GM12878 (cell line): ENCODE measurements at regions not wholly inside any gene's neighbourhood (a gene's known extent, or its start where the extent isn't known, plus 50 kb on each side); places are given as distances from the start of the nearest gene placed in this dataset.

Source experiments
- ATAC-seq: fragments of 200-7000 bp; cut with Tn5 transposase; 3 replicates; pipeline ENCODE4 v1.9.1; 2020; ENCODE audit warnings: mild to moderate bottlenecking, moderate library complexity
- BruUV-seq: library from RNA; stranded (reverse); fragments of 400-500 nt; replicated peaks from 2 replicates; lab custom pipeline; 2021; lab: Mats Ljungman, UMichigan
- CTCF ChIA-PET: fragments of 300-600 bp; sonication (Branson Sonifier 250); formaldehyde crosslinking; extraction: SDS; loops from one replicate; lab custom pipeline; 2021; ENCODE audit warnings: inconsistent platforms; lab: Yijun Ruan, JAX
- POLR2A ChIA-PET: fragments of 350-600 bp; formaldehyde crosslinking; extraction: SDS; loops from one replicate; lab custom pipeline; 2021; ENCODE audit warnings: inconsistent platforms; lab: Charles Lee
- RAD21 ChIA-PET: fragments of 300-600 bp; sonication (Branson Sonifier 250); formaldehyde crosslinking; loops from one replicate; lab custom pipeline; 2023; ENCODE audit warnings: antibody characterized with exemption; ENCODE audit not compliant: unreplicated experiment; lab: Charles Lee
- SMC1A ChIA-PET: fragments of 300-600 bp; sonication (Branson Sonifier 250); formaldehyde crosslinking; loops from one replicate; lab custom pipeline; 2023; ENCODE audit not compliant: unreplicated experiment, uncharacterized antibody; lab: Charles Lee
- DNase-seq: peaks from one replicate; pipeline ENCODE4 v3.0.0-alpha.2; 2011; ENCODE audit warnings: low read depth, low spot score
- FAIRE-seq: peaks from 3 replicates; lab custom pipeline; 2011; peaks lifted over from hg19 to GRCh38; lab: Jason Lieb, UNC
- H2AFZ ChIP-seq: 2 replicates; pipeline ENCODE4 v1.6.0; 2011; ENCODE audit warnings: low read depth, low read length, control low read depth; ENCODE audit not compliant: control insufficient read depth
- H3K27ac ChIP-seq: 2 replicates; pipeline ENCODE4 v1.5.1; 2011; ENCODE audit warnings: control low read depth; ENCODE audit not compliant: control insufficient read depth, insufficient read depth
- H3K27me3 ChIP-seq, 2 experiments: replicated peaks in 1 of 2; 2 replicates each; pipeline versions ENCODE4 v1.6.0 to v1.6.1; 2011; ENCODE audit warnings: low read length in 1 of 2; ENCODE audit not compliant: control insufficient read depth in 2 of 2, insufficient read depth in 2 of 2
- H3K36me3 ChIP-seq, 2 experiments: 2 replicates each; pipeline ENCODE4 v1.5.1; 2011; ENCODE audit warnings: low read length in 1 of 2; ENCODE audit not compliant: control insufficient read depth in 2 of 2, insufficient read depth in 2 of 2
- H3K4me1 ChIP-seq: 2 replicates; pipeline ENCODE4 v1.6.1; 2011; ENCODE audit warnings: mild to moderate bottlenecking, low read length, moderate library complexity, mixed read lengths; ENCODE audit not compliant: control insufficient read depth, insufficient read depth
- H3K4me2 ChIP-seq: 2 replicates; pipeline ENCODE4 v1.6.0; 2011; ENCODE audit warnings: control low read depth; ENCODE audit not compliant: control insufficient read depth, insufficient read depth
- H3K4me3 ChIP-seq: fragments of 200-600 bp; sonication (generic); 2 replicates; pipeline ENCODE4 v1.5.1; 2016
- H3K79me2 ChIP-seq: 2 replicates; pipeline ENCODE4 v1.6.0; 2011; ENCODE audit warnings: low read length; ENCODE audit not compliant: control insufficient read depth, insufficient read depth
- H3K9ac ChIP-seq: 2 replicates; pipeline ENCODE4 v1.8.0; 2011; ENCODE audit warnings: low read length, control low read depth, mixed read lengths; ENCODE audit not compliant: control insufficient read depth, insufficient read depth
- H3K9me3 ChIP-seq: replicated peaks from 3 replicates; pipeline ENCODE4 v1.5.1; 2011; ENCODE audit warnings: mild to moderate bottlenecking, low read length; ENCODE audit not compliant: control insufficient read depth, insufficient read depth
- H4K20me1 ChIP-seq: 2 replicates; pipeline ENCODE4 v1.6.0; 2011; ENCODE audit not compliant: control insufficient read depth, insufficient read depth
- ATF7 ChIP-seq: fragments of 450-650 bp; IDR thresholded peaks from 2 replicates; pipeline ENCODE4 v1.6.1; 2016; ENCODE audit warnings: low read depth, mild to moderate bottlenecking
- CHD2 ChIP-seq: IDR thresholded peaks from 2 replicates; pipeline ENCODE4 v1.6.1; 2011; ENCODE audit warnings: low read depth, low read length, improper control_type of control experiment, borderline replicate concordance
- DPF2 ChIP-seq: fragments of 450-650 bp; IDR thresholded peaks from 2 replicates; pipeline ENCODE4 v1.6.1; 2017; ENCODE audit warnings: mild to moderate bottlenecking
- EZH2 ChIP-seq: IDR thresholded peaks from 2 replicates; pipeline ENCODE4 v1.6.1; 2012; ENCODE audit warnings: low read depth, mild to moderate bottlenecking, control low read depth, inconsistent platforms, low read length, borderline replicate concordance; ENCODE audit not compliant: control insufficient read depth
- FOS ChIP-seq: IDR thresholded peaks from 3 replicates; pipeline ENCODE4 v1.6.1; 2011; ENCODE audit warnings: borderline replicate concordance; ENCODE audit not compliant: insufficient read length; ENCODE audit errors: extremely low read depth
- HDAC2 ChIP-seq: fragments of 200-600 bp; sonication (generic); IDR thresholded peaks from 2 replicates; pipeline ENCODE4 v1.6.1; 2017
- IKZF1 ChIP-seq: fragments of 450-650 bp; conservative IDR thresholded peaks from 2 replicates; pipeline ENCODE4 v1.6.1; 2017; ENCODE audit warnings: antibody characterized with exemption, mild to moderate bottlenecking
- MXI1 ChIP-seq: fragments of 150-350 bp; IDR thresholded peaks from 2 replicates; pipeline ENCODE4 v1.6.1; 2011; ENCODE audit warnings: low read depth, mild to moderate bottlenecking, inconsistent platforms, low read length, improper control_type of control experiment
- NFXL1 ChIP-seq: fragments of 450-650 bp; IDR thresholded peaks from 2 replicates; pipeline ENCODE4 v1.6.1; 2017; ENCODE audit warnings: antibody characterized with exemption, mild to moderate bottlenecking, borderline replicate concordance
- NFYB ChIP-seq: IDR thresholded peaks from 2 replicates; pipeline ENCODE4 v1.6.1; 2011; ENCODE audit warnings: low read depth, mild to moderate bottlenecking, low read length, improper control_type of control experiment, moderate library complexity; ENCODE audit not compliant: insufficient read depth
- PAX5 ChIP-seq: IDR thresholded peaks from 2 replicates; pipeline ENCODE4 v1.6.1; 2011; ENCODE audit warnings: low read depth, low read length, borderline replicate concordance
- PML ChIP-seq: IDR thresholded peaks from 2 replicates; pipeline ENCODE4 v1.6.1; 2012; ENCODE audit warnings: low read length, inconsistent platforms
- POU2F2 ChIP-seq: IDR thresholded peaks from 3 replicates; pipeline ENCODE4 v1.6.1; 2011; ENCODE audit warnings: low read depth, mild to moderate bottlenecking, low read length, borderline replicate concordance
- RAD21 ChIP-seq: IDR thresholded peaks from 2 replicates; pipeline ENCODE4 v1.6.1; 2011; ENCODE audit warnings: mild to moderate bottlenecking, low read depth, low read length, moderate library complexity; ENCODE audit not compliant: insufficient read depth
- RELA ChIP-seq: fragments of 450-650 bp; IDR thresholded peaks from 2 replicates; pipeline ENCODE4 v1.8.0; 2014; ENCODE audit warnings: borderline replicate concordance; ENCODE audit not compliant: partially characterized antibody
- SP1 ChIP-seq: IDR thresholded peaks from one replicate; pipeline ENCODE4 v1.6.1; 2011; ENCODE audit warnings: low read depth, low read length
- TCF12 ChIP-seq: IDR thresholded peaks from 2 replicates; pipeline ENCODE4 v1.6.1; 2011; ENCODE audit warnings: low read depth, mild to moderate bottlenecking, low read length
- WGBS: methylation state at CpG from one replicate; pipeline ENCODE4 v1.1.6; 2016; ENCODE audit warnings: low lambda C conversion rate; ENCODE audit not compliant: insufficient replicate concordance, insufficient coverage; ENCODE audit errors: missing lambda C conversion rate; 5-methylcytosine and 5-hydroxymethylcytosine counted together
- in situ Hi-C: fragments of 300-500 bp; cut with MboI; formaldehyde crosslinking; loops from 9 replicates; pipeline ENCODE4 v1.14.3; 2018; ENCODE audit warnings: mixed read lengths
- intact Hi-C: fragments of 100-400 bp; cut with micrococcal nuclease; formaldehyde crosslinking; loops from one replicate; pipeline ENCODE4 v1.14.2; 2022; ENCODE audit not compliant: unreplicated experiment

GRCh38 chr1:208475951-208476845, 232.0 kb upstream of the PLXNA2 start:
- Histone ChIP-seq H3K27ac (no peak overlapping the region), H3K9me3 (no peaks in the 10 kb centered on the region), H4K20me1 (no peaks in the 10 kb centered on the region; the same call in 1 of the 2 replicates), H2AFZ (no peak overlapping the region), H3K4me3 (no peak overlapping the region), H3K4me2 (no peak overlapping the region), H3K4me1 (no peaks in the 10 kb centered on the region), H3K36me3 (no peaks in the 10 kb centered on the region), H3K79me2 (no peaks in the 10 kb centered on the region), H3K27me3 (no peaks in the 10 kb centered on the region; a peak in 1 of 4 replicates), H3K9ac (no peak overlapping the region)
- BruUV-seq: no TSS peak
- ChIA-PET CTCF (no interaction called here), SMC1A (interaction anchor here (0.6 kb wide), 1 partner anchor 18 kb away, joined by 5 read pairs; no protein-coding TSS in a partner anchor), POLR2A (no interaction called here), RAD21 (no interaction called here)
- in situ Hi-C loops: no loop called here
- DNase-seq (no peak), FAIRE-seq (no peak), ATAC-seq (no peak)
- 8% methylated on average over 5 of the region's 5 CpGs for WGBS
- intact Hi-C loops: no loop called here
- TF ChIP-seq POU2F2: no peak
- no peak for TF ChIP-seq TCF12
- no peak for TF ChIP-seq NFYB
- TF ChIP-seq PML: no peak
- TF ChIP-seq IKZF1: no peak
- no peak for TF ChIP-seq MXI1
- TF ChIP-seq PAX5: no peak
- no peak for TF ChIP-seq CHD2
- TF ChIP-seq SP1: no peak
- TF ChIP-seq RAD21: no peak
- no peak for TF ChIP-seq DPF2
- TF ChIP-seq ATF7: no peak
- TF ChIP-seq HDAC2: no peak
- TF ChIP-seq EZH2: no peak
- TF ChIP-seq NFXL1: no peak
- TF ChIP-seq FOS: no peak
- TF ChIP-seq RELA: no peak
